Upper lobe of left lung (tissue), 6 donors: ENCODE measurements at regions not wholly inside any gene's neighbourhood (a gene's known extent, or its start where the extent isn't known, plus 50 kb on each side); places are given as distances from the start of the nearest gene placed in this dataset.

Experiments
- ATAC-seq, 2 donors: fragments of 200-7000 bp; cut with Tn5 transposase; one replicate each; pipeline ENCODE4 v1.9.1; 2022; ENCODE audit warnings: mild to moderate bottlenecking in 2 of 2, moderate library complexity in 2 of 2; ENCODE audit not compliant: low FRiP score in 2 of 2
- DNase-seq, 2 donors: peaks; one replicate each; pipeline ENCODE4 v3.0.0-alpha.2; 2019 to 2020
- H3K27ac ChIP-seq, 4 donors: fragments of 200-600 bp; sonication (generic); one replicate each; pipeline ENCODE4 v1.5.1; 2016 to 2019
- H3K27me3 ChIP-seq, 4 donors: fragments of 200-600 bp; sonication (generic); one replicate each; pipeline ENCODE4 v1.5.1; 2017 to 2019
- H3K36me3 ChIP-seq, 4 donors: fragments of 200-600 bp; sonication (generic); one replicate each; pipeline ENCODE4 v1.5.1; 2016 to 2019
- H3K4me1 ChIP-seq, 4 donors: fragments of 200-600 bp; sonication (generic); one replicate each; pipeline ENCODE4 v1.5.1; 2018 to 2019
- H3K4me3 ChIP-seq, 4 donors: fragments of 200-600 bp; sonication (generic); one replicate each; pipeline ENCODE4 v1.5.1; 2017 to 2019; ENCODE audit warnings: mild to moderate bottlenecking in 2 of 4, moderate library complexity in 1 of 4
- H3K9me3 ChIP-seq, 4 donors: fragments of 200-600 bp; sonication (generic); one replicate each; pipeline ENCODE4 v1.5.1; 2018 to 2019
- CTCF ChIP-seq, 6 experiments: fragments of 450-650 bp in 4 of 6; fragments of 200-600 bp in 2 of 6; sonication (generic) in 2 of 6; IDR thresholded peaks; one replicate each; pipeline ENCODE4 v1.5.1; 2016 to 2019; ENCODE audit warnings: antibody characterized with exemption in 6 of 6
- EP300 ChIP-seq, 4 donors: sonication (generic); formaldehyde crosslinking; IDR thresholded peaks; one replicate each; pipeline ENCODE4 v1.5.1; 2017; ENCODE audit warnings: antibody characterized with exemption in 4 of 4, control low read depth in 2 of 4
- POLR2A ChIP-seq, 4 donors: fragments of 450-650 bp; IDR thresholded peaks; one replicate each; pipeline ENCODE4 v1.5.1; 2016 to 2017; ENCODE audit warnings: antibody characterized with exemption in 4 of 4, mild to moderate bottlenecking in 2 of 4
- POLR2AphosphoS5 ChIP-seq, 2 donors: sonication (generic); formaldehyde crosslinking; IDR thresholded peaks; one replicate each; pipeline ENCODE4 v1.5.1; 2017; ENCODE audit warnings: antibody characterized with exemption in 2 of 2
- WGBS, 2 donors: methylation state at CpG; one replicate each; pipeline ENCODE4 v1.1.5; 2017 to 2018; 5-methylcytosine and 5-hydroxymethylcytosine counted together
- donor health status: DM: no; HTN: no; CAD: no; lungs with moderate emphysema.
- donor health status: DM: no; HTN: yes; CAD: no; lungs with severe emphysema.

DNA sequence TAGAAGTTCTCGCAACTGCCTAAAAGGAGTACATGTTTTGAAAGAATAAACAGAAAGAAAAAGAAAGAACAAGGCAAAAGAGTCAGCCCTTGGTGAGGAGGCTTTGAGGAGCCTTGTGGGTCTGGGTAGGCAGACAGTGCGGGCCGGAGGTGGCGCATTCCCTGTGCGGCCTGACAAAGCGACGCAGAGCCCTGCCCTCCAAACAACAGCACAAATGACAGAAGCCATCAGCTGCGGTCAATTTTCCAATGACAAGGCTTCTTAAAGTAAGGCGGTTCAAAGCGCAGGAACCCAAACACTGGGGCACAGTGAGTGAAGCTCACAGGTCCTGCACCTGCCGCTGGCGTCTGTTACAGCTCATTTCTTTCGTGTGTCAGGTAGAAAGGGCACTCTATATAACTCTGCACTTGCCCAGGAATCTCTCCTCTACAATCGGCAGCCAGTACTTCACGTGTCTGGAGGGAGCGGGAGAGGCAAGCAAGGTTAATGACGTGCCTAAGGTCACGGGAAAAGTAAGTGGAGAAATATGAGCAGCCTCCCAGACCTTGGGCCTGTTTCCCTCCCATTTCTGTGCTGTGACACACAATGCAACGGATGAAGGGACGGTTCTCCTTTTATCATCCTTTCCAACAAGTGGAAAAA lies 178.1 kb downstream of the OPA1 start:
- WGBS, 2 donors: 91 to 93% methylated on average over 18 to 20 of the region's 20 CpGs
- no peaks in the 10 kb centered on the region for H3K36me3 ChIP-seq

DNA sequence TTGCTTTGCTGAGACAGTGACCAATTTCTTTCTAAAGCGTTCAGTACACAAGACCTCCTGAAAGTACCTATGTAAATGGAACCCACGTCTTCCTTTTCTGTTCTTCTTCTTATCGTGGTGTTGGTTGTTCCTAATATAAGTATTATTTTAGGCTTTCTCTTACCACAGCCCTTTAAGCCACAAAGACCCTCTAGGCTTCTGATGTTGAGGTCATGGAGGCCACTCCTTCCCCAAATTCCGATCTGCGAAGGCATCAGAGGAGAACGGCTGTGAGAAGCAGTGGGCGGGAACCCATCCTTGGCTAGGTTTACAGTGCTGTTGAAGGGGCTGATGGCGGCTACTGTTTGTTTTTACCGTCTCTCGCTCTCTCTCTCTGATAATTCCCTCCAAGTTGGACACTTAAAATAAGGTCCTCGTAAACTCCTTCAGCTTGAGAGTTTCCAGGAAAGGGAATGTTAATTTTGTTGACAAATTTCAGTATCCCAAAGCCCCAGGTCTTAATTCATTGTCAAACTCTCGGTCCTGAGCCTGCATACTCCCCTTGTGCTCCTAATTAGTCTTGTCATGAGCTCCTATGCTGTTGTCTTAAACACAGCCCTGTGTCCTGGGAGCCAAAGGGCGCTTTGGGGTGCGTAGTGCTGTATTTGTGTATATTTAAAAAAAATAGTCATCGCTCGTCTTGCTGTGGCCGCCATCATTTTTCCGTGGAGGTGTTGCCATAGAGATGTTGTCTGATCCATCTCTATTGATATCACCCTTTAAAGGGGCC lies 178.8 kb downstream of the OPA1 start:
- Histone ChIP-seq H3K4me1 (no peaks in the 10 kb centered on the region), H3K4me3 (no peak overlapping the region), H3K9me3 (no peaks in the 10 kb centered on the region), H3K27ac (no peak overlapping the region), H3K36me3 (no peaks in the 10 kb centered on the region), H3K27me3 (no peaks in the 10 kb centered on the region)
- ATAC-seq: no peak
- no peak for DNase-seq
- TF ChIP-seq POLR2A (IDR thresholded peaks at IDR 0.05): no peak
- TF ChIP-seq EP300 (IDR thresholded peaks at IDR 0.05): no peak
- no peak for TF ChIP-seq POLR2AphosphoS5 (IDR thresholded peaks at IDR 0.05)
- TF ChIP-seq CTCF (IDR thresholded peaks at IDR 0.05): no peak
- WGBS, 2 donors: 80 to 84% methylated on average over 18 of the region's 18 CpGs

More for the DNA sequence above, 178.1 kb downstream of the OPA1 start:
- H3K27me3 ChIP-seq: no peaks in the 10 kb centered on the region
- DNase-seq: no peak
- no peaks in the 10 kb centered on the region for H3K4me1 ChIP-seq
- no peak overlapping the region for H3K4me3 ChIP-seq
- no peak for TF ChIP-seq POLR2A (IDR thresholded peaks at IDR 0.05)
- no peak for TF ChIP-seq POLR2AphosphoS5 (IDR thresholded peaks at IDR 0.05)
- TF ChIP-seq EP300 (IDR thresholded peaks at IDR 0.05): no peak
- TF ChIP-seq CTCF (IDR thresholded peaks at IDR 0.05): no peak
- no peaks in the 10 kb centered on the region for H3K9me3 ChIP-seq
- no peak overlapping the region for H3K27ac ChIP-seq
- no peak for ATAC-seq

GRCh38 chr3:193772422-193772763 lies 179.4 kb downstream of the OPA1 start:
- Histone ChIP-seq H3K9me3 (no peaks in the 10 kb centered on the region), H3K4me3 (no peak overlapping the region), H3K27me3 (no peaks in the 10 kb centered on the region), H3K36me3 (no peaks in the 10 kb centered on the region), H3K4me1 (peaks cover 0 to 4% (median 0%) of the 10 kb centered on the region in 4 donors), H3K27ac (no peak overlapping the region)
- DNase-seq (no peak), ATAC-seq (no peak)
- 92 to 96% methylated on average over 8 to 9 of the region's 9 CpGs for whole genome bisulfite sequencing, 2 donors
- TF ChIP-seq POLR2AphosphoS5 (IDR thresholded peaks at IDR 0.05) (no peak), POLR2A (IDR thresholded peaks at IDR 0.05) (no peak), EP300 (IDR thresholded peaks at IDR 0.05) (no peak), CTCF (IDR thresholded peaks at IDR 0.05) (no peak)

DNA sequence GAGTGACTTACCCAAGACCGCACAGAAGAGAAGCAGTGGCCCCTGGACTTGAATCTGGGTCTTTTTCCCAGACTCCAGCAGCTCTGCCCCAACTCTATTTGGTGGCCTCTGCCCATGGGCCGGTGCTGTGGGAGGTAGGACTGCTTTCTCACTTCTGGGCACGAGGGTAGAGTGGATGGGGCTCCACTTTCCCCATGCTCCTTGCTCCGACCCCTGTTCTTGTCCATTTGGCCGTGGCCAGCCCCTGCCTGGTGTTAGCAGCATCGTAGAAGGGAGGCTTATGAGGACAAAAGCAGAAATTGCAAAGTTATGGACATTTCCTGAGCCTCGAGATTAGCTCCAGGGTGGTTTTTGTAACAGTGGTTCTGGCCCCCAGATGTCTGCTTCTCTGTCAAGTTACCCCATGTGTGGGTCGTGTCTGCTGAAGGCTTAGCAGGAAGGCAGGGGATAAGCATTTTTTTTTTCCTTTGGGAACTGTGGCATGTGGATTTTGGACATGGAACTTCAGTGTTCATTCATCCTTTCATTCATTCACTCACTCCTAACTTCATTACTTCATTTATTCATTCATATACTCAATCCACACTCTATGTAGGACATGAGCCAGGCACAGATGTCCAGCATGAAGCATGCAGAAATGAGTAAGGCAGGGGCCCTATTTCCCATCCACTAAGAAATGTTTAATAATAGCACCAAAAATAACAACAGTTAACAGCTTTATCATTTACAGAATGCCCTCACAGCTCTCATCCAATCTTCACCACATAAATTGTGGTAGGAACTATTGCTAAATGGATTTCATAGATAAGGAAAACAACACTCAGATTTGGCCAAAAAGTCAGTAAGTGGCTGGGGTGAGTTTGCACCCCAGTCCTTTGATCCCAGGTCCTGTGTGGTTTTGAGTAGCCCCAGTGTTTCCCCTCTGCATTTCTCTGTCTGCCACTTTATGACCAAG lies 180.5 kb downstream of the OPA1 start:
- TF ChIP-seq POLR2A (IDR thresholded peaks at IDR 0.05) (no peak), POLR2AphosphoS5 (IDR thresholded peaks at IDR 0.05) (no peak), CTCF (IDR thresholded peaks at IDR 0.05) (no peak), EP300 (IDR thresholded peaks at IDR 0.05) (no peak)
- H3K4me3 ChIP-seq: no peak overlapping the region
- H3K27me3 ChIP-seq: no peaks in the 10 kb centered on the region
- 76 to 80% methylated on average over 8 of the region's 8 CpGs for WGBS, 2 donors
- no peak overlapping the region for H3K27ac ChIP-seq
- no peaks in the 10 kb centered on the region for H3K9me3 ChIP-seq
- peaks cover 0 to 7% (median 0%) of the 10 kb centered on the region in 4 donors for H3K4me1 ChIP-seq
- ATAC-seq (no peak), DNase-seq (no peak)
- no peaks in the 10 kb centered on the region for H3K36me3 ChIP-seq
